ENCODE measurements at regions not wholly inside any gene's neighbourhood (a gene's known extent, or its start where the extent isn't known, plus 50 kb on each side); places are given as distances from the start of the nearest gene placed in this dataset.

- no peak for DNase-seq (ENCODE audit: low read depth, low spot score)
Observed at GRCh38 chr2:43171789-43172188, 54.6 kb downstream of the ZFP36L2 start.

GRCh38 chr2:43170405-43171105 lies 55.9 kb downstream of the ZFP36L2 start:
- Histone ChIP-seq H3K36me3 (ENCODE audit: insufficient read depth, low read length) (no peaks in the 10 kb centered on the region), H3K4me3 (no peak overlapping the region), H3K9ac (ENCODE audit: insufficient read length) (no peak overlapping the region), H3K27ac (no peak overlapping the region), H3K9me3 (ENCODE audit: low read depth, low read length) (no peaks in the 10 kb centered on the region)
- no peak for DNase-seq (ENCODE audit: low read depth, low spot score)
- TF ChIP-seq EZH2 (IDR thresholded peaks at IDR 0.05) (no peak), FOXP2 (optimal IDR thresholded peaks at IDR 0.05; ENCODE audit: control extremely low read depth, extremely low read length, insufficient read depth) (no peak), POLR2AphosphoS5 (IDR thresholded peaks at IDR 0.05; ENCODE audit: borderline replicate concordance, low read depth, low read length) (no peak)

More at GRCh38 chr2:43171789-43172188, 54.6 kb downstream of the ZFP36L2 start:
- TF ChIP-seq EZH2 (IDR thresholded peaks at IDR 0.05) (no peak), FOXP2 (optimal IDR thresholded peaks at IDR 0.05; ENCODE audit: control extremely low read depth, extremely low read length, insufficient read depth) (no peak), POLR2AphosphoS5 (IDR thresholded peaks at IDR 0.05; ENCODE audit: borderline replicate concordance, low read depth, low read length) (no peak)
- no peak overlapping the region for H3K9ac ChIP-seq (ENCODE audit: insufficient read length)
- H3K27ac ChIP-seq, result no peak overlapping the region
- H3K4me3 ChIP-seq, result no peak overlapping the region
- no peaks in the 10 kb centered on the region for H3K9me3 ChIP-seq (ENCODE audit: low read depth, low read length)
- no peaks in the 10 kb centered on the region for H3K36me3 ChIP-seq (ENCODE audit: insufficient read depth, low read length)

GRCh38 chr2:43169987-43170386 lies 56.4 kb downstream of the ZFP36L2 start:
- H3K4me3 ChIP-seq, result no peak overlapping the region
- H3K27ac ChIP-seq, result no peak overlapping the region
- TF ChIP-seq EZH2 (IDR thresholded peaks at IDR 0.05) (no peak), POLR2AphosphoS5 (IDR thresholded peaks at IDR 0.05; ENCODE audit: borderline replicate concordance, low read depth, low read length) (no peak), FOXP2 (optimal IDR thresholded peaks at IDR 0.05; ENCODE audit: control extremely low read depth, extremely low read length, insufficient read depth) (no peak)
- H3K9me3 ChIP-seq (ENCODE audit: low read depth, low read length), result no peaks in the 10 kb centered on the region
- no peaks in the 10 kb centered on the region for H3K36me3 ChIP-seq (ENCODE audit: insufficient read depth, low read length)
- H3K9ac ChIP-seq (ENCODE audit: insufficient read length), result no peak overlapping the region
- no peak for DNase-seq (ENCODE audit: low read depth, low spot score)

GRCh38 chr2:43169099-43169945 lies 57.1 kb downstream of the ZFP36L2 start:
- no peak overlapping the region for H3K4me3 ChIP-seq
- H3K9me3 ChIP-seq (ENCODE audit: low read depth, low read length), result no peaks in the 10 kb centered on the region
- no peak overlapping the region for H3K9ac ChIP-seq (ENCODE audit: insufficient read length)
- no peak overlapping the region for H3K27ac ChIP-seq
- DNase-seq (ENCODE audit: low read depth, low spot score), result no peak
- no peaks in the 10 kb centered on the region for H3K36me3 ChIP-seq (ENCODE audit: insufficient read depth, low read length)
- TF ChIP-seq FOXP2 (optimal IDR thresholded peaks at IDR 0.05; ENCODE audit: control extremely low read depth, extremely low read length, insufficient read depth), result no peak
- no peak for TF ChIP-seq POLR2AphosphoS5 (IDR thresholded peaks at IDR 0.05; ENCODE audit: borderline replicate concordance, low read depth, low read length)
- no peak for TF ChIP-seq EZH2 (IDR thresholded peaks at IDR 0.05)

GRCh38 chr2:43168016-43168369 lies 58.4 kb downstream of the ZFP36L2 start:
- Histone ChIP-seq H3K4me3 (no peak overlapping the region), H3K27ac (no peak overlapping the region), H3K36me3 (ENCODE audit: insufficient read depth, low read length) (no peaks in the 10 kb centered on the region), H3K9ac (ENCODE audit: insufficient read length) (no peak overlapping the region), H3K9me3 (ENCODE audit: low read depth, low read length) (no peaks in the 10 kb centered on the region)
- TF ChIP-seq EZH2 (IDR thresholded peaks at IDR 0.05), result no peak
- no peak for TF ChIP-seq FOXP2 (optimal IDR thresholded peaks at IDR 0.05; ENCODE audit: control extremely low read depth, extremely low read length, insufficient read depth)
- TF ChIP-seq POLR2AphosphoS5 (IDR thresholded peaks at IDR 0.05; ENCODE audit: borderline replicate concordance, low read depth, low read length), result no peak
- no peak for DNase-seq (ENCODE audit: low read depth, low spot score)

- Histone ChIP-seq H3K36me3 (ENCODE audit: insufficient read depth, low read length) (no peaks in the 10 kb centered on the region), H3K4me3 (no peak overlapping the region), H3K27ac (no peak overlapping the region), H3K9ac (ENCODE audit: insufficient read length) (no peak overlapping the region), H3K9me3 (ENCODE audit: low read depth, low read length) (no peaks in the 10 kb centered on the region)
- no peak for TF ChIP-seq FOXP2 (optimal IDR thresholded peaks at IDR 0.05; ENCODE audit: control extremely low read depth, extremely low read length, insufficient read depth)
- TF ChIP-seq POLR2AphosphoS5 (IDR thresholded peaks at IDR 0.05; ENCODE audit: borderline replicate concordance, low read depth, low read length), result no peak
- no peak for TF ChIP-seq EZH2 (IDR thresholded peaks at IDR 0.05)
- no peak for DNase-seq (ENCODE audit: low read depth, low spot score)
Observed at GRCh38 chr2:43165378-43166069, 60.9 kb downstream of the ZFP36L2 start.

- no peak overlapping the region for H3K9ac ChIP-seq (ENCODE audit: insufficient read length)
- no peak for DNase-seq (ENCODE audit: low read depth, low spot score)
- H3K4me3 ChIP-seq, result no peak overlapping the region
- no peaks in the 10 kb centered on the region for H3K36me3 ChIP-seq (ENCODE audit: insufficient read depth, low read length)
- no peak overlapping the region for H3K27ac ChIP-seq
- TF ChIP-seq POLR2AphosphoS5 (IDR thresholded peaks at IDR 0.05; ENCODE audit: borderline replicate concordance, low read depth, low read length) (no peak), EZH2 (IDR thresholded peaks at IDR 0.05) (no peak), FOXP2 (optimal IDR thresholded peaks at IDR 0.05; ENCODE audit: control extremely low read depth, extremely low read length, insufficient read depth) (no peak)
- no peaks in the 10 kb centered on the region for H3K9me3 ChIP-seq (ENCODE audit: low read depth, low read length)
Observed at GRCh38 chr2:43164686-43165085, 61.7 kb downstream of the ZFP36L2 start.

All from SK-N-MC (cell line).